ENCODE measurements at regions not wholly inside any gene's neighbourhood (a gene's known extent, or its start where the extent isn't known, plus 50 kb on each side); places are given as distances from the start of the nearest gene placed in this dataset.

DNA sequence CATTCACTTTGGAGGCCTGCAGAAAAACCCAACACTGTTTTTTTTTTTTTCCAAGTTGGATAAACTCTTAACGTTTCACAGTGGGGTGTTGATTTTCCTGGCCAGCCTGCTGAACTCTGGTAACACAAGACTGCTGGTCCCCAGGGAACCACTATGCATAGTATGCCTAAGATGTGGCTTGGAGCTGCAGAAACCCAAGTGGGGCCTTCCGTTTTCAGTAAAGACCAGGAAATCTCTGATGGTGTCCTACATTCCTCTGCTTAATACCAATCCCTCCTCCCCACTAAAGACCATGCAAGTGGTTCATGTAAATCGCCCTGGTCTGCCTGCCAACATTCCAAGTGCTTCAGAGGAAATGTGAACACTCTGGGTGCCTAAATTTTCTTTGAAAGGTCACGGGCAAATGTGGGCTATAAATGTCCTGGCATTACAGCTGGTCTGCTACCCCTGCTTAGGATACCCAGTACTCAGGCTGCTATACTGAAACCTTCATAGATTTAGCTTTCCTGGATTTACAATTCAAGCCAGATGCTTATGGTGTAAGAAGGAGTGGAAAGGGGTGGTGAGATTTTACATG is 615.4 kb downstream of the MAFB start:
- TF ChIP-seq, protein P1, sequence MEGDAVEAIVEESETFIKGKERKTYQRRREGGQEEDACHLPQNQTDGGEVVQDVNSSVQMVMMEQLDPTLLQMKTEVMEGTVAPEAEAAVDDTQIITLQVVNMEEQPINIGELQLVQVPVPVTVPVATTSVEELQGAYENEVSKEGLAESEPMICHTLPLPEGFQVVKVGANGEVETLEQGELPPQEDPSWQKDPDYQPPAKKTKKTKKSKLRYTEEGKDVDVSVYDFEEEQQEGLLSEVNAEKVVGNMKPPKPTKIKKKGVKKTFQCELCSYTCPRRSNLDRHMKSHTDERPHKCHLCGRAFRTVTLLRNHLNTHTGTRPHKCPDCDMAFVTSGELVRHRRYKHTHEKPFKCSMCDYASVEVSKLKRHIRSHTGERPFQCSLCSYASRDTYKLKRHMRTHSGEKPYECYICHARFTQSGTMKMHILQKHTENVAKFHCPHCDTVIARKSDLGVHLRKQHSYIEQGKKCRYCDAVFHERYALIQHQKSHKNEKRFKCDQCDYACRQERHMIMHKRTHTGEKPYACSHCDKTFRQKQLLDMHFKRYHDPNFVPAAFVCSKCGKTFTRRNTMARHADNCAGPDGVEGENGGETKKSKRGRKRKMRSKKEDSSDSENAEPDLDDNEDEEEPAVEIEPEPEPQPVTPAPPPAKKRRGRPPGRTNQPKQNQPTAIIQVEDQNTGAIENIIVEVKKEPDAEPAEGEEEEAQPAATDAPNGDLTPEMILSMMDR (IDR thresholded peaks at IDR 0.05) = no peak
- H3K4me3 Mint-ChIP-seq = no peak overlapping the region
- DNase-seq = no peak
- H3K4me1 Mint-ChIP-seq (ENCODE audit: low read depth) = no peaks in the 10 kb centered on the region
- H3K27me3 Mint-ChIP-seq (ENCODE audit: insufficient read depth) = no peaks in the 10 kb centered on the region
- H3K36me3 Mint-ChIP-seq (ENCODE audit: low read depth) = no peaks in the 10 kb centered on the region; the same call in 1 of the 2 replicates
- H3K27ac Mint-ChIP-seq = no peak overlapping the region
- peaks cover 53% of the 10 kb centered on the region for H3K9me3 Mint-ChIP-seq

DNA sequence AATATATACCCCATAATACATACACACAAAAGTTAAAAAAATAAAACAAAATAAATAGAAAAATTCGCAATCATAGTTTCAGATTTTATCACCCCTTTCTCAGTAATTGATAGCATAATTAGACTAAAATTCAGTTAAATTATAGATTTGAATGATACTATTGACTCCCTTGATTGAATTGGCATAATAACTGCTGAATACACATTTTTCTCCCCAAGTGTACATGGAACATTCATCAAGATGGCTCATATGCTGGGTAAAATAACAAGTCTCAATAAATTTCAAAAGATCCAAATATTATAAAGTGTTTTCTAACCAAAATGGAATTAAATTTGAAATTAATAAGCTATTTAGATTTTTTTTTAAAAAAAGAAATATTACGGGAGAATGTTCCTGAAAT is 616.1 kb downstream of the MAFB start:
- Mint-ChIP-seq H3K9me3 (peaks cover 60% of the 10 kb centered on the region), H3K4me3 (no peak overlapping the region), H3K4me1 (ENCODE audit: low read depth) (no peaks in the 10 kb centered on the region), H3K27me3 (ENCODE audit: insufficient read depth) (no peaks in the 10 kb centered on the region), H3K36me3 (ENCODE audit: low read depth) (no peaks in the 10 kb centered on the region; the same call in 1 of the 2 replicates), H3K27ac (no peak overlapping the region)
- TF ChIP-seq, protein P1 (IDR thresholded peaks at IDR 0.05) = no peak
- DNase-seq = no peak

DNA sequence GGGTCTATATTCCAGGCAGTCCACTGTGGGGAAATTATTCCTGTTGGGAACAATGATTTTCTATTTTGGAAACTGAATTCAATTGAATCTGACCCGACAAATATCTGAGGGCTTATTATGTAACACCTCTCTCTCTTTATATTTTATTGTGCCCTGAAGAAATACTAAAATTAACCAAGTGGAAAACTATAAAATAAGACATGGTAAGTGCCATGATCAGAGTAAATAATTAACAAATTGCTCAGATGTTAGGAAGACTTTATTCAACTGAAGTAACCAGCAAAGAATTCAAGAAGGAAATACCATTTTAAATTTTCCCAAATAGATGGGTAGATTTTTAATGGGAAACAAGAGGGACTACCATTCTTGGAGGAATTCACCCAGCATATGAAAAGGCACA is 632.9 kb downstream of the MAFB start:
- Mint-ChIP-seq H3K36me3 (ENCODE audit: low read depth) (0 out of 2 replicates have a peak, but pooled peaks cover 11% of the 10 kb centered on the region), H3K27ac (no peak overlapping the region), H3K27me3 (ENCODE audit: insufficient read depth) (no peaks in the 10 kb centered on the region), H3K4me3 (no peak overlapping the region), H3K4me1 (ENCODE audit: low read depth) (no peaks in the 10 kb centered on the region), H3K9me3 (peaks cover 39% of the 10 kb centered on the region)
- TF ChIP-seq, protein P1 (IDR thresholded peaks at IDR 0.05) = no peak
- no peak for DNase-seq

DNA sequence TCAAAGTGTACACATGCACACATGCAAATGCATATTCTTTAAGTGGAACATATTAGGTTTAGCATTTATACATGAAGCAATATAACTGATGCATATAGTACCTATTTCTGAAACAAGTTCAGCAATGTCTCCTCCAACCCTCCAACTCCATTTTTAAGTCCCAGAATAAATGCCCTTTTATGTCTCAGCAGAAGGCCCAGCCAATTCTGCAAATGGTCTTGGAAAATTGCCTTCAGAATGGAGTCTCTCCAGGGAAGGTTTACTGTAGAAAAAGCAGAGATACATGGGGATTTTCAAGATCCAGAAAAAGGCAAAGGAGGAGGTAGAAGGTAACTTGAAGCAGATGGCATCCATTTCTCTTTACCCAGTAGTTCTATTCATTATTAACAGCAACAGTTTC is 633.3 kb downstream of the MAFB start:
- Mint-ChIP-seq H3K4me1 (ENCODE audit: low read depth) (no peaks in the 10 kb centered on the region), H3K9me3 (peaks cover 36% of the 10 kb centered on the region), H3K4me3 (no peak overlapping the region), H3K27me3 (ENCODE audit: insufficient read depth) (no peaks in the 10 kb centered on the region), H3K36me3 (ENCODE audit: low read depth) (0 out of 2 replicates have a peak, but pooled peaks cover 11% of the 10 kb centered on the region), H3K27ac (no peak overlapping the region)
- DNase-seq = no peak
- TF ChIP-seq, protein P1 (IDR thresholded peaks at IDR 0.05) = no peak

DNA sequence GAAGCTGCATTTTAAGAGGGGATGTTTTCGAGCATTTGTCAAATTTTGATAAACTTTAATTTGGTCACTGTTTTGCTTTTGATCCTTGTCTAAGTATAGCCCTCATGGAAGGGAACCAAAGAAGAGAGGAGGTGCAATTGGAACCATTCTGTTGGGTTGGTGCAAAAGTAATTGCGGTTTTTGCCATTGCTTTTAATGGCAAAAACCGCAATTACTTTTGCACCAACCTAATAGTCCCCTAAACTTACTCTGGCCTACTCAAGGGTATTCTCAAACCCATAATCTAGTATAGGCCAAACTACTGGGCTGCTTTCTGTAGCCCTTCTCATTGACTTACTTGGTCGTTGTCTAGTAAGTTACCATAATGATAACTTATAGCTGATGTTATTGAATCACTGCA is 634.7 kb downstream of the MAFB start:
- 0 out of 2 replicates have a peak, but pooled peaks cover 2% of the 10 kb centered on the region for H3K36me3 Mint-ChIP-seq (ENCODE audit: low read depth)
- no peak overlapping the region for H3K27ac Mint-ChIP-seq
- no peak overlapping the region for H3K4me3 Mint-ChIP-seq
- no peak for DNase-seq
- TF ChIP-seq, protein P1 (IDR thresholded peaks at IDR 0.05) = no peak
- no peaks in the 10 kb centered on the region for H3K27me3 Mint-ChIP-seq (ENCODE audit: insufficient read depth)
- H3K9me3 Mint-ChIP-seq = peaks cover 22% of the 10 kb centered on the region
- H3K4me1 Mint-ChIP-seq (ENCODE audit: low read depth) = no peaks in the 10 kb centered on the region
